GM19099 (cell line): ENCODE measurements at regions not wholly inside any gene's neighbourhood (a gene's known extent, or its start where the extent isn't known, plus 50 kb on each side); places are given as distances from the start of the nearest gene placed in this dataset.

ENCODE experiments used
- POLR2A ChIP-seq: IDR thresholded peaks from 3 replicates; pipeline ENCODE4 v1.6.1; 2011; ENCODE audit warnings: low read depth; ENCODE audit not compliant: insufficient read length; ENCODE audit errors: extremely low read depth

DNA sequence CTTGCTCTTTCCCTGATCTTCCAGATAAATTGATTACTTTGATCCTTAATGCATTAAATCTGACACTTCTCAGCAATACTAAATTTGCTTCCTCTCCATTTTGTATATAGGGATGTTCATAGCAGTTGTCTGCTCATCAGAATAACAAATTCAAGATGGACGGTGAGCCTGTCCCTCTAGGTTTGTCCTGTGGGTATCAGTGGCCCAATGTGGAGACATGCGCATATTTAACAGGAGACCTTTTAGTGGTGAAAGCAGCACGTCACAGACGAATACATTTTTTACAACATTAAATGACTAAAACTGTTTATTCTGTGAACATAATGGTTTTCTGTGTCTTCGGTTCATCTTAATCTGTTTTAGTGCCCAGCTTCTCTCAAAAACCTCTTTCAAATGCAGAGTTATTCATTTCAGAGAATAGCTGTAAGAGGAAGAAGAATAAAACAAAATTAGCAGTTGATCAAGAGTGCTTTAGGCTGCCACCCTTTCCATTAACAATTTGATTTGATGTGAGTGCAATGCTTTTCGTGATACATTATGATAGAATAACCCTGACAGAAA, 1970.4 kb upstream of the WWC1 start:
- TF ChIP-seq POLR2A: no peak

DNA sequence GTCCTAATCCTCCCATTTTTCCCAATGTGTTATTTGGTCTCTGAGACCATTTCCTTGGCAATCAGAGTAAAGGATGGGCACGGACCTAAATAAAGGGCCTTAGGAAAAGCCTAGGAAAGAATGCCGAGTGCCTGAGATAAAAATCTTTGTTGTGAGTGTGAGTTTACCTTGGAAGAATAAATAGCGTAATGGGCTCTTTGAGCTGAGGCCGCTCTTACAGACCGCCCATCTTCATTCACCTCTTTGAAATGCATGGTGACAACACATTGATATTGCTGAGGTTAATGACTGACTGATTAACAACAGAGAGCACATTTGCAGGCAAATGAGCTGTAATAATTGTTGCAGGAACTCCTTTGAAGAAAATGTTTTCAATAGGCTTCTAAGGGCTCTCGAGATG, 1967.1 kb upstream of the WWC1 start:
- no peak for TF ChIP-seq POLR2A

DNA sequence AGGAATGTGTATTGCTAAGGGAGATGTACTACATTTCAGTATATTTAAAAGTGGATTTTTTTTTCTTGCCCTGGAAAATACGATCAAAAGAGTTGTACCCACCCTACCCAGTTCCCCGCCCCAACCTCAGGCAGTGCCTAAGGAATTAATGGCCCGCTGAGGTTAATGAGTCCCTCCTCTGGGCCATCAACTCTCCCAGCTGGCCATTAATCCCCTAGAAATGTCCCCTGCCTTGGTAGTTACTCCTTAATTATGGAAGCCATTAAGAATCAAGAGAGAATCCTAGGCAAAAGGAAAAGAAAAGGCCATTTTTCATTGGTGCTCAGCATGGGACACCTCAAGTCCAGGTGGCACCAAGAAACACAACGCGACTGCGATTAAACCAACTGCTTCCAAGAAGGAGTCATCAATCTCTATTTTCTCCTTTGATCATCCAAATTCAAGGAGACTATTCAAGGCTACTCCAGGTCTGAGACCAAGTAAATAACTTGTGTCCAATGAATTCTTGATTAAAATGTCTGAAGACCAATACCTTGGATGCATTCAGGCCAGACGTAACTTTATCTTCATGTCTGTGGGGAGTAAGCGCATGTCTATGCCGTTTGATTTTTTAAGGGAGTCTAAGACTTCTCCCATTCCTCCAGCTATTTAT, 1962.2 kb upstream of the WWC1 start:
- no peak for TF ChIP-seq POLR2A

DNA sequence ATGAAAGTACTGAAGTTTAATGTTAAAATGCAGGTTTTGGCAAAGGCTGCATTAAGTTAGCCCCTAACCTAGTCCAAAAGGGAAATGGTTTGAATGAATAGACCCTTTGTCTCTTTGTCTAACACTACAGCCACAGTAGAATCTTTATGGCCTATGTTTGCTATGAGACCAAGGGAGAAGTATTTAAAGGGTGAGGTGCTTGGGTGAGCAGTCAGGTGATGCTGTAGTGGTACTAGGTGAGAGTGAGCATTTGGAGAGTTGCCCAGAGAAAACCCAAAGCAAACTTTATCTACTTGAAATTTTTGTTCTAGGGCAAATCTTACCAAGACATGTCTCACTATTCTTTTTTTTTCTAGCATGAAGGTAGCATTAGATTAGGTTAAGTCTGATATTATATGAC, 1961.4 kb upstream of the WWC1 start:
- TF ChIP-seq POLR2A: no peak

DNA sequence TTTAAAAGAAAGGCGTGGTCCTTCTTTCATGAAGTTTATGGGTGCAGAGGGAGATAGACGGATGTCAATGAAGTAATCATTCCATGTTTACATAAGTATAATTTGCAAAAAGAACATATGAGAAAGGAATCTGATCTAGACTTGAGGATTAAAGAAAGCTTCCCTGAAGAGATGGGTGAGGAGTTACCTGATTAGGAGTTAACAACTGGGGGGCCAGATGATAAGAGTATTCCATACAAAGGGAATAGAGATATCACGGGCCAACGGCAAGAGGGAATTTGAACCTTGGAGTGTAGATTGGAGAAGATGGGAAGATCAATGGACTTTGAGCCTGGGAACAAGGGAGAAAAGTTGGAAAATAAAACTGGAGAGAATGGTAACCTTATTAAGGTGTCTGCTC, 1959.9 kb upstream of the WWC1 start:
- TF ChIP-seq POLR2A: no peak

DNA sequence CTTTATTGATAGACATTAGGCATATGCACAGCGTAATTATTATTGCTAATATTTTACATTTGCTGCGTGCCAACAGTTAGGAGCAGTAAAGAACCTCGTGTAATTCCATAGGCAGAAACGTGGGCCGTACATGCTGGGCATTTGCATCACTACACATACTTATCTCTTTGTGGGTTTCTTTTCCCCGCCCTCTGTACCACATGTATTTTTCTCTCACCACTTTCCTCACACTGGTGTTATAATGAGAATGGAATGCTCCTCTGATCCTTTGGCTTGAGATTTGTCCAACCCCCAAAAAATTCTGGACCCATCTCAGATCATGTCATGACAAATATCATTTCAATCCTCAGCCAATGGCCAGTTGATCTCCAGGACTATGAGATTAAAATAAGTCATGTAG, 1952.6 kb upstream of the WWC1 start:
- no peak for TF ChIP-seq POLR2A

DNA sequence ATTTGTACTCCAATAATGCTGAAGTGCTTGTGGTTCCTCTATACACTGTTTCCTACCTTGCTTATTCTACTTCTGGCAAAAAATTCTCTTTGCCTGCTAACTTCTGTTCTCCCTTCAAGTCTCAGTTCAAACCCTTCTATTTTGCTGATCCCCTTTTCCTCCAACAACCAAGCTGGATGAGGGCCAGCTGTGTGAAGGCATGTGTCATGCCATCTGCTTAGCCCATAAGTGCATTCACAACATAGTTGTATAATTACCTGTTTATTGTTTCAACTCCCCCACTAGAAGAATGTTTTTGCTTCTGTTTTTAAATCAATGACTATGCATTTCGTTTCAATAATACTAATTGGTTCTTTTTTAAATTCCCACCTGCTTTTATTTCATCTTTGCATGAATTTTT, 1951.4 kb upstream of the WWC1 start:
- TF ChIP-seq POLR2A: no peak

DNA sequence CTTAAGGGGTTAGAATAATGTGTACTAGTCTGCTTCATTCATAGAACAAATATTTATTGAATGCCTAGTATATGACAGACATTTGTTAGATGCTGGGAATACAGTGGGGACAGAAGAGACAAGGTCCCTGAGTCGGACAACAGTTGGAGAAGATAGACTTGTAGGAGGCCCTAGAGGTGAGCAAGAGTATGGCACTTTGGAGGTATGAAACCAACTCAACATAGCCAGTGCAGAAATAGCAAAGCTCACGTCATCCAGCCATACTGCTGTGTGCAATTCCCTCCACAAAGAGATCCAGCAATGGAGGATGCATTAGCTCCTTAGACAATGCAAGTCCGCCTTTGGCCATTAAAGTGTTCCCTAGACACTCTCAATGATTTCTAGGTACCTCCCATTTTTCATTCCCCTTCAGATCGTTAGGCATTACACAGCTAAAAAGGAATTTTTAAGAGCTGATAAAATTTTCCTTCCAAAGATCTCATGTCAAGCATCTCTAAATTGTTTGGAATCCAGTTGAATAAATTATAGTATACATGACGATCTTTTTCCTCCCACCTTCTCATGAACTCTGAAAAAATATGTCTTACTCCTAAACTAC, 1949.6 kb upstream of the WWC1 start:
- no peak for TF ChIP-seq POLR2A

DNA sequence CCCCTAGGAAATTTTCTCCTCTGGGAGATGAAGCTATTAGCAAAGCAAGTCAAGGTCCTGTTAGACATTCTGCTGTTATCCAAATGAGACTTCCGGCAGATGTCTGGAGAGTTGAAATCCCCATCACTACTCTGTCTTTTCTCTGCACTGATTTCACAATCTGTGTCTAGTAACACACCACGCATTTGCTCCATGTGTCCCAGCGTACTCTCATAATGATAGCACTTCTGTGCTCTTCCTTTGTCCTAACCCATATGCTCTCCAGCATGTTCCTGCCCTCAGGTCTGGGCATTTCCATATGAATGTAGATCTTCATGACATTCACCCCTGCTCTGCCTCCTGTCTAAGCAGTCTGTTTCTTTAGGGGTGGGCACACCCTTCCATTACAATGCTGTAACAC, 1949.0 kb upstream of the WWC1 start:
- no peak for TF ChIP-seq POLR2A

DNA sequence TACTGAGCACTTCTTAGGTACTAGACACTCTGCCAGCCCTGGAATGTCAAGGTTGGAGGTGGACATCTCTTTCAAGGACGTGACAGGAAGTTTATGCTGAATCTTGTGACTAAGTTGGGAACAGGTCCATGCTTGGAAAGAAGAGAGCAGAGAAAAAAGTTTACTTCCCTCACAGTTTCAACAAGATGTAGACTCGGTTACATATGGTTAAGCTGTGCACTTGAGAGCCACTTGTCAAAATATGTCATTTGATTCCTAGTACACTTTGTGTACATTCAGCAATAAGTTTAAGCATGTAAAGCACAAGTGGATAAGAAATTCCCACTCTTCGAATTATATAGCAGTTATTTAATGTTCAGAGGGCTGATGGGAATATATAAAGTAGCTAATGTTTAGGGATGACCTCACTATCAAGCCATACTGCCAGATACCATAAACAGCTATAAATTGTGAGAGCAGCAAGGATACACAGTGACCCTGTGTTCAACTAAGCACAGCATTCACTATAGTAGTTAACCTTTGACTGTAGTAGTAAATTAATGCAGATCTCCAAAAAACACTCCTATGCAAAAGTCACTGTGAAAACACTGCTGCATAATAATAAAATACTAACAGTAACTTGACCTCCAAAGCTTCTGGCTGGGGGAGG, 1944.6 kb upstream of the WWC1 start:
- no peak for TF ChIP-seq POLR2A

DNA sequence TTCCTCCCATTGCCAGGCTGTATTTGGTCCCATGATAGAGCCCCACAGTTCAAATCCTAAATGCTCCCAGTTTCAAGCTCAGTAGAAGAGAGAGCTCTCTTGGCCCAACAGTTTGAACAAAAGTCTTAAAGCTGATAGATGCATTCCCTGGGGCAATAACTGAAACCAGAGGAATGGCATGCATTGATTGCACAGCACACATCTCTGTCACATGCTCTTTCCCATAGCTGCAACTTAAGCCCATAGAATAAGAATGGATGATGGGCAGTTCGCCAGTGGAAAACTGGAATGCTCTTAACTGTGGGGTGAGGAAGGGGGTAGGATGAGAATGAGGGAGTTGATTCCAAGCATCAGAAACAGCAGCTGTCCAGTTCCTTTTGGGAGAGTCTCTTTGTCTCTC, 1942.4 kb upstream of the WWC1 start:
- no peak for TF ChIP-seq POLR2A

DNA sequence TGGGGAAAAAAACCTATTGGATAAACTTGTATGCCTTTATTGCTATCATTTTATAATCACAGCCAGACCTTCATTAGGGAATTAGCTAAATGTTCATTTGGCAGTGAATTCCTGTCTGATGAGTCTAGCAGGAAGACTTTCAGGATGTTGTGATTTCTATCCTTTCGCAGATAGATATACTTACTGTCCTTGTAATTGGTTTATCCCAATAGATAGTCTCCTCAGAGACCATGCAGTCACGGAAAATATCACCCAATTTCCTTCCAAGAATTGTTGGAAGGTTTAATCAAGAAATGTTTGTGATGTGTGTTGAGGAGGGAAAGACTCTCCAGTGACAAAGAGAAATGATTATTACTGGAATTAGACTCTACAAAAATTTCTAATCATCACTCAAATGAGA, 1937.9 kb upstream of the WWC1 start:
- TF ChIP-seq POLR2A: no peak

DNA sequence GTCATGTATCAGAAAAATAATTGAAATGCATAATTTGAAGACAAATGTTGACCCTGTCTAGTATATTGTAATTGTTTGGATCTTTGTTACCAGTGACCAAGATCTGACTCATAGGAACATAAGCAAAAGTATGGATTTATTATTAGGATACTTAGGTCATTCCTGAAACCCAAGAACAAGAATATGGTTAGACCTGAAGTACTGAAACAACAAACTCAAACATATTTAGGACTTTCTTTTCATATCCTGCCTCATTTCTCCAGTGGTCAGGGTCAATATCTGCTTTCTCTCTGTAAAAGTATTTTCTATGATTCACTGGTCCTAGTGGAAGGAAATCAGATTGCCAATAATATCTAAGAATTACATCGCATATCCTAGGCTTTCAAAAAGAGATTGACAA, 1937.1 kb upstream of the WWC1 start:
- TF ChIP-seq POLR2A: no peak

DNA sequence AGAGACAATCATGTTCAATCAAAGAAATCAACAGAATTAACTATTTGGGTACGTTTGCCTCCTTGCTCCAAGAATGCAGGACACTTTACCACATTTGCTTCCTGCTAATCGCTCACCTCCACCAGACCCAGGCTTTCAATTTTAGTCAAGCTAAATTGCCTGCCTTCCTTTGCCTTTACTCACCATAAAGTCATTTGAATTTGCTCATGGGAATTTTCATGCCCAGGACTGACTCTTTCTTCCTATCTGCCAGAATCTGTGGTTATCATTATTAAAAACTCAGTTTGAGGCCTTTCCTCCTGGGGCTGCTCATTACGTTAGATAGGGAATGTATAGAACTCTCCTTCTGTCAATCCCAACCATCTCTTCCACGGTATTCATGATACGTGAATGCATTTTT, 1935.3 kb upstream of the WWC1 start:
- no peak for TF ChIP-seq POLR2A

DNA sequence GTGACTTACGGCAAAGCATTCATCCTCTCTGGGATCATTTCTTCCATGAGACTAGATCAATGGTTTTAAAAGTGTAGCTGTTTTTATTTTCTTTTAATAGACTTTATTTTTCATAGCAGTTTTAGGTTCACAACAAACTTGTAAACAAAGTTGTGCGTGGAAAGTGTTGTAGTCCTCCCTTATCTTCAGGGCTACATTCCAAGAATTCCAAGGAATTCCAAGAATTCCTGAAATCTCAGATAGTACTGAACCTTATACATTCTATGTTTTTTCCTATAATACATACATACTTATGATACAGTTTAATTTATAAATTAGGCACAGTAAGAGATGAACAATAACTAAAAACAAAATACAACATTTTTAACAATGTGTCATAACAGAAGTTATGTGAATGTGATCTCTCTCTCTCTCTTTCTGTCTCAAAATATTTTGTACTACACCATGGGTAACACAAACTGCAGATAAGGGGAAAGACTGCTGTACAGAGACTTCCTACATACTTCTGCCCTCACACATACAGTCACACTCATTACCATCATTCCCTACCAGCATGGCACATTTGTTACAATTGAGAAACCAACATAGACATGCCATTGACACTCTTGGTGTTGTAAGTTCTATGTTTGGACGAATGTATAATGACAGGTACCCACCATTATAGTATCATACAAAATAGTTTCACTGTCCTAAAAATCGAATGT, 1933.2 kb upstream of the WWC1 start:
- TF ChIP-seq POLR2A: no peak

DNA sequence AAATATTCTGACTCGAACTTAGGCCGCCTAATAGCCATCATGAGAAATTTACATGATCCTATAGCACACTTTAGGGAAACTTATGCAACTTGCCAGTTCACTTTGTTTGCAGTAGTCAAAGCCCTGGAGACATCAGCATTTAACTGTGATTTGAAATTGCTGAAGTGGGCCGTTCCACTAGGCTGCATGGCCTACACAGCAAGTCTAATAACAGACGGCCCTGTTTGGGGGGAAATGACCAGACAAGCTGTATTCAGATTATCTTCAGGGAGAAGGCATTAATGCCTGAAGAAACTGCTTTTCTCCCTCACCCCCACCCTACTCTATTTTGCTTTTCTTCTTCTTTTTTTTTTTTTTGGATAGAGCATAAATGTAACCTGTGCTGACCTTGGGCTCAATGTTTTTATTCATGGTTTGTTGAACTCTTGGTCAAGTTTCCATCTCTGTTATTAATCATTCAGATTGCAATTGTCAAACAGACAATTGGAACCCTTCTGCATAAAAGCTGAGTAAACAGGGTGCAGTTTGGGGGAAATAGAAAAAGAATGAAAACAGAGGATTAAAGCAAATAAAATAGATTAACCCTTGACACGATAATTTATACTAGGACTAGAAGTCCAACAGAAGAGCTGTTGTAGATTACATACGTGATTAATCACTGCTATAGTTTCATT, 1928.2 kb upstream of the WWC1 start:
- TF ChIP-seq POLR2A: no peak

DNA sequence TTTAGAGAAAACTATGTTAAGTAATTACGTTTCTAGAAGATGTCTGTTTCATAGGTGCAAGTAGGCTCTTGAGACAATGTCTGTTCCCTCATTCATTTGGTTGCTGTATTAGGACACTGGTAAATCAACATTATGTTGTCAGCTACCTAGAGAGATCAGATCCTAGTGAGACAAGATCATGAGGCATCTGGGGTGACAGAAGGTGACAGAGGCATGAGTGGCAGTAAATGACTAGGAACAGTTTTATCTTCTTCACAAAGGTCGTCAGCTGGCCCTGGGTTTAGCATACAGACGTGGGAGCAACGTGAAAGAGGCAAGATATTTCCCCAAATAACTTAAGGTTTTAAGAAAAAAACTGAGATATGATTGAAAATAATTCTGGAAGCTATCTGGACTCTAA, 1926.3 kb upstream of the WWC1 start:
- no peak for TF ChIP-seq POLR2A
